GM18505 (cell line): ENCODE measurements at regions not wholly inside any gene's neighbourhood (a gene's known extent, or its start where the extent isn't known, plus 50 kb on each side); places are given as distances from the start of the nearest gene placed in this dataset.
A peak's percentile ranks its signal among the peaks of the same experiment; 100 is the strongest.

Experiments used
- ATAC-seq: cut with Tn5 transposase; IDR thresholded peaks from one replicate; pipeline ENCODE4 v1.9.1; 2021; ENCODE audit not compliant: unreplicated experiment
- POLR2A ChIP-seq: IDR thresholded peaks from 4 replicates; pipeline ENCODE4 v1.6.1; 2011; ENCODE audit warnings: borderline replicate concordance; ENCODE audit not compliant: insufficient read depth, insufficient read length; ENCODE audit errors: extremely low read depth

DNA sequence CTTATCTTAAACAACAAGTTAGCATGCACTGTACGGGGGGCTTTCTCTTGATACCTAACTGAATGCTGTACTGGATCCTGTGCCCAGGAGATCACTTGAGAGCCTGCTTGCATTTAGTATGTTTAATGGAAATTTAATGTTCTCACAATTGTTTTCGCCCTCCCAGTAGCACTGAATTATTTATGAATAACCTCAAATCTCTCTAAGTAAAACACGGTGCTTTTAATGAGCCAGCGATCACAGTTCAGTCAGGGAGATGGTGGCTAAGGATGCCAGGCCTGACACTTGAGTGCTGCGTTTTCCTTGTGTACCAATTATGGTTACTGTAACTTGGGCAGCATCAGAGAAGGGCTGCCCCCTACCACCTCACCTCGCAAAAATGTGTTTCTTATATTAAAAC lies 115.5 kb upstream of the ADARB2 start:
- TF ChIP-seq POLR2A = no peak
- ATAC-seq = no peak

DNA sequence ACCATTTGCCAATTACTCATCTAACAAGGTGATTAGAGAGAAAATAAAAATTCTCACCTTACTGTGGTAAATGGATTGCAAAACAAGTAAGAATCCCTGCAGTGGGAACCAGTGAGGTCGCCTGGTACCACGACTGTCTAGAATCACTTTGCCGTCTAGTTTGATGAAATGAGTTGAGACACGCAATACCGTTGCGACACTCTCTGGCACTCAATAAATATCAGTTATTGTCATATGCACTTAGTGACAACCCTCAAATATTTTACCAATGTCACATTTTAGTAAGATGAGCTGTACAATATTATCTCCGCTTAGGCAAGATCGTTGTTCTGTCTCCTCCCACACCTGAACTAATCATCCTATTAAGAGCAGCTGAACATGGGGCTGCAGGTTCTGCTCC lies 114.4 kb upstream of the ADARB2 start:
- no peak for TF ChIP-seq POLR2A
- ATAC-seq = no peak

DNA sequence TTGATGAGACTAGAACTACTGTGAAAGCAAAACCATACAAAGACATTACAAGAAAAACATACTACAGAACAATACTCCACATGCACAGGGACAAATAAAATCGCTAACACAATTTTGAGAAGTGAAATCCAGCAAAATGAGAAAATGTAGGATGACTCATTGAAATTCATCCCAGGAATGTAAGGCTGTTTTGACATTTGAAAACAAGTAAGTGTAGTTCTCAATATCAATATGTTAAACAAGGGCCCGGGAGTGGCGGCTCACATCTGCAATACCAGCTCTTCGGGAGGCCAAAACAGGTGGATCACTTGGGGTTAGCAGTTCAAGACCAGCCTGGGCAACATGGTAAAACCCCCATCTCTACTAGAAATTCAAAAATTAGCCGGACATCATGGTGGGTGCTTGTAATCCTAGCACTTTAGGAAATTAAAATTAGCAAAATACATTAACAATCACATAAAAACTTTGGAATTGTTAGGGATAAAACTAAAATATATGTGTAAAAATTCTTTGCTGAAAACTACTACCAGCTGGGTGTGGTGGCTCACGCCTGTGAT lies 113.7 kb upstream of the ADARB2 start:
- no peak for TF ChIP-seq POLR2A
- ATAC-seq = no peak

DNA sequence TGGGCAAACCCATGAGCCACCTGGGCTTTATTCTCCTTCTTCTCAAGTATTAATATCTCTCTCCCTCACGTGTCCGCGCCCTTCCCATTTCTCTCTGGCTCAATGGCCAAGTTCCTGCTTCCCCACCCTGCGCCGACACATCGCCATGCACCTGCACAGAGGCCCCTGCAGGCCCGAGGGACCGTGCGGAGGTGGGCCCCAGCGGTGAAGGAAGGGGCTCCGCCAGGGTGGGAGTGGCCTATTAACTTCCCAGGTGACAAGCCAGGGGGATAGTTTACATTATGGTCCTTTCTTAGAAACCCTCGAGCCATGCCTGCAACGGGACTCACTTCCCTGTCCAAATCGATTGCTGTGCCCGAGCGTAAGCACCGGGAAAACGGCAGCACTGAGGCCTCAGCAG lies 110.0 kb upstream of the ADARB2 start:
- no peak for TF ChIP-seq POLR2A
- no peak for ATAC-seq

DNA sequence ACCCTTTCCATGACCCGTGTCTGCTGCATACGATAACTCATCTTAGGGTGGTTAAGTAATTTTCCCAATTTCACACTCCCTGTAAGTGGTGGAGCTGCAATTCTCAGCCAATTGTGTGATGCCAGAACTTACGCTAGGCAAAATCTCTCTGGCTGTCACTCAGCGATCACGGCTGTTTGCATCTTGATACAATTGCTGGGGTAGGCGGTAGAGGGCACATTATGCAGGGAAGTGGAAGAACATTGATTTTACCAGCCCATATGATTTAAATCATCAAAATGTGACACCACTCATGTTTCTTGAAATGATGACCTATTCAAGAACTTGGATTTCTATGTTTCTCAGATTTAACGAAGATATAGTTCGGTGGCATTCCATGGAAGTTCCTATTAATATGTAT lies 108.7 kb upstream of the ADARB2 start:
- TF ChIP-seq POLR2A = no peak
- no peak for ATAC-seq

DNA sequence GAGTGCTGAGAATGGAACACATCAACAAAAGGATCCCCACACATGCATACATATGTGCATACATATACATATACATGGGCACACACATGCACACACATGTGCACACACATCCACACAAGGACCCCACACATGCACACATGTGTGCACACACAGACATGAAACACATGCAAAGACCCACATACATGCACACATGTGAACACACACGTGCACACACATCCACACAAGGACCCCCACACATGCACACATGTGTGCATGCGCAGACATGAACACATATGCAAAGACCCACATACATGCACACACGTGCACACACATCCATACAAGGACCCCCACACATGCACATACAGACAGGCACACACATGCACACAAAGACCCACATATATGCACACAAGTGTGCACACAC lies 104.4 kb upstream of the ADARB2 start:
- no peak for ATAC-seq
- TF ChIP-seq POLR2A = no peak

DNA sequence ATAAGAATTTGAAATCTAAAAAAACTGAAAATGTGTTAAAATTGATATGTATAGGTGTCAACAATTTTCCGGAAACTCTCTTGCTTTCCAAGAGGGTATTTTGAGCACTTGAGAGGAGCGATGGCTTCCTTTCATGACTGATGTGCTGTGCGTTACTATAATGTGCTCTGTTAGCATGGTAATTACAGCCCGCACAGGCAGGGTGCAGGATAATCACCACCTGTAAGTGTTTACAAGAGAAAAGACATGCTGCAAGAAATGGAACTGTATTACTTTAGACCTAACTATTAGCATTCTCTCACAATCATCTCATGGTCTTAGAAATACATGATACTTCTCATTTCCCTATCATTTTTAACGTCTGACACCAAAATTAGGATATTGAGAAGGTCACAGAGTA lies 92.4 kb upstream of the ADARB2 start:
- no peak for TF ChIP-seq POLR2A
- ATAC-seq = no peak

DNA sequence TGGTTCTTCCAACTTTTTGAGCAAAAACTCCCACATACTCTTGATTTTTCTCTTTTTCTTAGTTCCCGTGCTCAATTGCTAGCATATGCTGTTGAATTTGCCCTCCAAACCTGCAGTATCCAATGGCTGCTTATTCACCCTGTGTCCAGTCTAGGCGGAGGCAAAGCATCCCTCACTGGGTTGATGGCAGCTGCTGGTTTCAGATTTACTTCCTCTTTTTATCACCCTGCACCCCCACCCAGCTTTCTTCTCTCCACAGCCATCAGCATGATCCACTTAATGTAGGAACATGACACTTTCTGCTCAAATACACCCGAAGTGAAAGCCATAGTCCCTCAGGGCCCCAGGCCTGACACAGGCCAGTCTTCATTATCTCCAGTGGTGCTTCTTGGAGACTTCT lies 87.6 kb upstream of the ADARB2 start:
- ATAC-seq = peak; percentile 89
- TF ChIP-seq POLR2A = no peak

DNA sequence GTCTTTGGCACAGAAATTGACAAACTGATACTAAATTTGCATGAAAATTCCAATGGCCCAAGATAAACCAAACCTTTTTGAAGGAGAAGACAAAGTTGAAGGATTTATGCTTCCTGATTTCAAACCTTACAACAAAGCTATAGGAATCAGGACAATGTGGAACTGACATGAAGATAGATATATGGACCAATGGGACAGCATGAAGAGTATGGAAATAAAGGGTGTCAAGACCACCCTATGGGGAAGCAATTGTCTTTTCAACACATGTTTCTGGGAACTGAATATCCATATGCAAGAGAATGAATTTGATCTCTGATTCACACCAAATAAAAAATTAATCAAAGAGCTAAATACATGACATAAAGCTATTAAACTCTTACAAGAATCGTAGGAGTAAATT lies 77.2 kb upstream of the ADARB2 start:
- no peak for ATAC-seq
- TF ChIP-seq POLR2A = no peak

DNA sequence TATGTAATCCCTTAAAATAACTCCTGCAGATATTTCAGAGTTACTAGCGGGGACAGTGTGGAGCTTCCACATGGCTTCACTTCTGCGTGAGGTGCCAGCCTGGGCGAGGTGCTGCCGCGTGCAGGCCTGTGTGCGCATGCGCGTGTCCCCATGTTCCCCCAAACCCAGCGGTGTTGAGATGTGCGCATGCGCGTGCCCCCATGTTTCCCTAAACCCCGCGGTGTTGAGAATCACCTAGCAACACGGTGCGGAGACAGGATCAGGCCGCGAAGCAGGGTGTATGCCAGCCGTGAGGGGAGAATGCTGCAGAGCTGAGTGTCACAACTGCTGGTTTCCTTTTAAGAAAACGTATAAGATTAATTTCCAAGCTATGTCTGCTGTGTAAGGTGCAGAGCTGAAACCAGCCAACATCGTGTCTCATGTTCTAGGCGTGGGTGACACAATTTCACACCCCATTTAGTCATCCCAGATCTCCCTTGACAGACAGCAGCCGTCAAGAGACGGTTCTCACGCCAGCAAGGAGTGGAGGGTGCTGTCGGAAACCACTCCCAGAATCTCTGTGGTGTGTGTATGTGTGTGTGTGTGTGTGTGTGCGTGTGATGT lies 71.9 kb upstream of the ADARB2 start:
- TF ChIP-seq POLR2A = no peak
- no peak for ATAC-seq

DNA sequence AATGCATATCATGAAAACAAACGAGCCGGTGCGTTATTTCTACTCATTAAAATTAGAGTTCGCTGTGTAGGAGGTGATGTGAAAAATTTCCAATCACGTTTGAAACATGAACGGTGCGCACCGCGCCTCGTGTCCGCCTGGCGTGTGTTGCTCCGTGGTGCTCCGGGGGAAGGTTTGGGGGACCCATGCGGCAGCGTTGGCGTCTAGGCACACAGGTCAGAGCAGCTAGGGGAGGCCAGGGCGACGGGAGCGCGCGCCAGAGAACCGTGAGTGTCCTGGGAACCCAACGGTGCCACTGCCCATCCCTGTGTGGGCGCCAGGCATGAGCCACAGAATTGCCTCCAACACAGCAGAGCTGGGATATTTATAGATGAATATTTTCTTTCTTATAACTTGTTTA lies 70.6 kb upstream of the ADARB2 start:
- no peak for TF ChIP-seq POLR2A
- ATAC-seq = no peak

DNA sequence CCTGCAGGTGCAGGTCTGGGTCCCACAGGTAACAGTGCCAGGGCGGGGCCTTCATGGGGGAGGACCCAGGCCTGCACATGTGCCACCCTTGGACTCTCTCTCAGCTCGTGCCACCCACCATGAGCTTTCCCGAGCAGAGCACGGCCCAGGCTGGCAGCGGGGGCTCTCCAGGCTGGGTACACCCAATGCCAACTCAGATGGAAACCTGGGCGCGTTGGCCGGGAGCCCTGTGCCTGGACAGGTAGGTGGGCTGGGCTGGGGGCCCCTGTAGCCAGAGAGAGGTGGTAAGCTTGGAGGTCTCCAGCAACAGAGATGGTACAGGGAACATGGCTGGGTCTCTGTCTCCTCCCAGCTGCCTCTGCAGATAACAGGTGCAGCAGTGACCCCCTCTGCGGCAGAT lies 69.9 kb upstream of the ADARB2 start:
- no peak for ATAC-seq
- no peak for TF ChIP-seq POLR2A

DNA sequence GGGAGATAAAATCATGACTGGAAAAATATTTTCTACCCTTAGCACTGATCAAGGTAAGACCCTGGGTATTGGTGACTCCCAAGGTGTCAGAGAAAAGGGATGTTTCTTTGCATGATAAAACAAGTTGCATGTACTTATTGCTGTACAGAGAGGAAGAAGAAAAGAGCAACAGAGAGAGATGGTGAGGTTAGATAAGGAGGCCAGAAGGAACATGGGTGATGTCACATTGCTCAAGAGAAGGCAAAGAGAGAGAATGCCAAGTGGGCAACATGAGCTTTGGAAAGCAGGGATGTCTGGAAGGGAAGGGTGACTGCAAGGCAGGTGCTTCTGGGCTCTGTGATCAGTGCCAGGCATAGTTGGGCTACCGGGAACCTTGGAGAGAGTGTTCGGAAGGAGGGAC lies 65.1 kb upstream of the ADARB2 start:
- no peak for ATAC-seq
- no peak for TF ChIP-seq POLR2A

DNA sequence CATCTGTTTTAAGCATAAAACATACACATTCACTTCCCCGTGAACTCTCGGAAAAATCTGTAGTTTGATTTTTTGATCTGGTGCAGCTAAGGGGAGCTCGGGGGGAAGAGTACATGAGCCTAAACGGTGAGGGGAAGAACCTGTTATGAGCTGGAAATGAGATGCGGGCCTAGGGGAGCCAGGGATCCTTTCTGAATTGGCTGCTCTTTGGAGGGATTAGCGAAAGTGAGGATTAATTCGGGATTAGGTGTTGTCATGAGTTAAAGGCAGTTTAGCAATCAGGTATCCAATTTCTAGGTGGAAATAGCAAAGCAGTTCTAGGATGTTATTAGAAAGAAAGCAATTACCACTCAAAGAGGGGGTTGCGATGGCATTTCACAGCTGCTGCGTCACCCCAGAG lies 51.1 kb upstream of the ADARB2 start:
- TF ChIP-seq POLR2A = no peak
- no peak for ATAC-seq
